ENCODE measurements at regions not wholly inside any gene's neighbourhood (a gene's known extent, or its start where the extent isn't known, plus 50 kb on each side); places are given as distances from the start of the nearest gene placed in this dataset.

- no peak for TF ChIP-seq CTCF (conservative IDR thresholded peaks at IDR 0.05; ENCODE audit: low read length)
- no peak for TF ChIP-seq EZH2phosphoT487 (IDR thresholded peaks at IDR 0.05; ENCODE audit: borderline replicate concordance)
Observed at GRCh38 chr12:88416786-88417185, 163.5 kb downstream of the KITLG start.
